Epithelial cell of proximal tubule (primary cell): ENCODE measurements at regions not wholly inside any gene's neighbourhood (a gene's known extent, or its start where the extent isn't known, plus 50 kb on each side); places are given as distances from the start of the nearest gene placed in this dataset.

Source experiments
- DNase-seq: peaks from one replicate; pipeline ENCODE4 v3.0.0-alpha.2; 2011; ENCODE audit warnings: low read depth
- H3K4me3 ChIP-seq: 2 replicates; pipeline ENCODE4 v1.5.1; 2011; ENCODE audit warnings: low read depth, mild to moderate bottlenecking, low read length
- TF ChIP-seq, protein P1 (sequence below): conservative IDR thresholded peaks from 2 replicates; pipeline ENCODE4 v1.5.1; 2012; ENCODE audit warnings: low read depth, mild to moderate bottlenecking, low read length

- DNase-seq: no peak
- TF ChIP-seq, protein P1, sequence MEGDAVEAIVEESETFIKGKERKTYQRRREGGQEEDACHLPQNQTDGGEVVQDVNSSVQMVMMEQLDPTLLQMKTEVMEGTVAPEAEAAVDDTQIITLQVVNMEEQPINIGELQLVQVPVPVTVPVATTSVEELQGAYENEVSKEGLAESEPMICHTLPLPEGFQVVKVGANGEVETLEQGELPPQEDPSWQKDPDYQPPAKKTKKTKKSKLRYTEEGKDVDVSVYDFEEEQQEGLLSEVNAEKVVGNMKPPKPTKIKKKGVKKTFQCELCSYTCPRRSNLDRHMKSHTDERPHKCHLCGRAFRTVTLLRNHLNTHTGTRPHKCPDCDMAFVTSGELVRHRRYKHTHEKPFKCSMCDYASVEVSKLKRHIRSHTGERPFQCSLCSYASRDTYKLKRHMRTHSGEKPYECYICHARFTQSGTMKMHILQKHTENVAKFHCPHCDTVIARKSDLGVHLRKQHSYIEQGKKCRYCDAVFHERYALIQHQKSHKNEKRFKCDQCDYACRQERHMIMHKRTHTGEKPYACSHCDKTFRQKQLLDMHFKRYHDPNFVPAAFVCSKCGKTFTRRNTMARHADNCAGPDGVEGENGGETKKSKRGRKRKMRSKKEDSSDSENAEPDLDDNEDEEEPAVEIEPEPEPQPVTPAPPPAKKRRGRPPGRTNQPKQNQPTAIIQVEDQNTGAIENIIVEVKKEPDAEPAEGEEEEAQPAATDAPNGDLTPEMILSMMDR: no peak
- no peak overlapping the region for H3K4me3 ChIP-seq
Observed at GRCh38 chr2:118613737-118614136, 233.7 kb downstream of the EN1 start.

DNA sequence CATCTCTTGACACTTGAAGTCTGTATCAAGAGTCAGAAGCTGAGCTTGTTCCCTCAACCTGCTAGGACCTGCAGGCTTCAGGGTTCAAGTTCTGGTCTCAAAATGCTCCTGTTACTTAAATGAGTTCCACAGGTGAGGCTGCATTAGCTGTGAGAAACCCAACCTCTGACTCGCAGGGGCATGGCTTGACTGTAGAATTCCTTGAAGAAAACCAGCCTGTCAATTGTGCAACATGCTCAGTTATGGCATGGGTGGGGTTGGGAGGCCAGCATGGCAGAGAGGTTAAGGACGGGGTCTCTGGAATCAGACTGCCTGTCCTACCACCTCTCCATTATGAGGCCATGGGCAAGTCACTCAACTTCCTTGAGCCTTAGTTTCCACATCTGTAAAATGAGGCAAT, 235.8 kb downstream of the EN1 start:
- H3K4me3 ChIP-seq: no peak overlapping the region
- TF ChIP-seq, protein P1: no peak
- no peak for DNase-seq

DNA sequence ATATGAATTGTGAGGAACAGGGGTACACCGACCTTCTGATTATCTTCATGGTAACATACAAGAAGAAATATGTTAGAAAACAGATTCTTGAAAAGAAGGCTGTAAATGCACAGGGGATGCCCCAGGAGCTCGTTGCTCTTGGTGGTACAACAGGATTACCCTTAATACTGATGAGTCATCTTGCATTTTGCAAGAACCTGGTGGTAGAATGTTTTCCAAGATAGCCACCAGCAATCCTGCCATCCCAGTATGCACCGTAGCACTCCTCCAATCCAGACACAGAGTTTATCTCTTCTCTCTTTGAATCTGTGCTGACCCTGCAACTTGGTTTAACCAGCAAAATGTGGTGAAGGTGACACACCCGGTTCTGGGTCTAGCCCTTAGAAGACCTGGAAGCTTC, 238.3 kb downstream of the EN1 start:
- no peak overlapping the region for H3K4me3 ChIP-seq
- TF ChIP-seq, protein P1: no peak
- DNase-seq: no peak

DNA sequence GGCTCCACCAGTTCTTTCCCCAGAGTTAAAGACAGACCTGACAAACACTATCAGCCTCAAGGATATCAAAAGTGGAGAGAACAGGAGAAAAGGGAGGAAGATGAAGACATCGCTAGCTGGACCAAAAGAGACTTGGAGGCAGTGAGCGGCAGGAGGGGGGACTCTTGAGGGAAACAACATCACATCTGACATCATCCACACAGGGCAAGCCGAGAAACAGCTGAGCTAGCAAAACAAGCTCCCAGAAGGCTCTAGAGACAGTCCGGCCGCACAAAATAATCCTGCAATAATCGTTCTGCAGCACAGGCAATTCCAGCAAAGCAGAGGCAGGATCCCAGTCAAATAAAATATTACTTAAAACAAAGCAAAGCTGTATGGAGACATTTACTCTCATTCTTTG, 239.8 kb downstream of the EN1 start:
- TF ChIP-seq, protein P1: no peak
- no peak overlapping the region for H3K4me3 ChIP-seq
- DNase-seq: no peak

DNA sequence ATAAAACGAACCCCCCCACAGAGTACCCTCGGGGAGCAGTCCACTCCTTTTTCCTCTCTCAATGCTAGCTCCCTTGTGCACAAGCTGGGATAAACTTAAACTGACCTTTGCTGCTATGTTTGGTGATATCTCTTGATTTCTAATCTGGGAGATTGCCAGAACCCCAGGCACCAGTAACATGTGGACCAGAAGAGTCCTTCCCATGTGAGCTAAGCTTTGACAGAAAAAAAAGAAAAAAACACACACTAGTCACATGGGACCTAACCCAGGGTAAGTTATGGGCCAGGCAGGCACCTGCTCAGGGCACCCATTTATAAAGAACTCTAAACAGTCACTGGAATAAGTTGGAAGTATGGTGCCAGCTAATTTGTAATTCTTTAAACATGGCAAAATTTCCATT, 242.6 kb downstream of the EN1 start:
- TF ChIP-seq, protein P1: no peak
- DNase-seq: no peak
- H3K4me3 ChIP-seq: no peak overlapping the region

DNA sequence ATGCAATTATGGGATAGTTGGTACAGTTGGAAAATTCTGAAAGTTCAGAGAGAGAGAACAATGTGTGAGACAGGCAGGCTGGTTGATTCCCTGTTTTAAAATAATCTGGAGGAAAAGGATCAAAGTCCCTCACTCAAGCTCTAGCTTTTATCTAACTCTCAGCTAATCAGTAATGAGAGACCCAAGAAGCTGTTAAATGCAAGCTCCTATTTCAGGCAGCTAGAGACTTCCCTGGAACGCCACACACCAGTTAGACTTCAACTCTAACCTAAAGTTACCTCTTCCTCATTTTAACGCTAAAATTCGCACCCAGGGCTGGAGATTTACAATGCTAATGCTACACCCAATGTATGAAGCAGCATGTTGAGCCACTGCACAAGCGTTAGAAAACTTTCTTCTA, 243.1 kb downstream of the EN1 start:
- no peak for DNase-seq
- TF ChIP-seq, protein P1: no peak
- no peak overlapping the region for H3K4me3 ChIP-seq

- TF ChIP-seq, protein P1: no peak
- DNase-seq: no peak
- no peak overlapping the region for H3K4me3 ChIP-seq
Observed at GRCh38 chr2:118599141-118599540, 248.3 kb downstream of the EN1 start.
